CD4-positive, alpha-beta memory T cell (primary cell): ENCODE measurements at regions not wholly inside any gene's neighbourhood (a gene's known extent, or its start where the extent isn't known, plus 50 kb on each side); places are given as distances from the start of the nearest gene placed in this dataset.

Experiments used
- CTCF ChIA-PET: fragments of 350-600 bp; sonication (Branson Sonifier 250); formaldehyde crosslinking; loops from one replicate; lab custom pipeline; 2021; ENCODE audit warnings: inconsistent platforms; ENCODE audit not compliant: partially characterized antibody; lab: Charles Lee
- POLR2A ChIA-PET: fragments of 350-600 bp; sonication (Branson Sonifier 250); formaldehyde crosslinking; loops from one replicate; lab custom pipeline; 2021; ENCODE audit not compliant: partially characterized antibody; lab: Charles Lee
- DNase-seq, 5 donors: peaks; one replicate each; pipeline versions ENCODE4 v3.0.0 to v3.0.0-alpha.2; 2020 to 2022; ENCODE audit warnings: mixed read lengths in 1 of 5
- H3K27ac ChIP-seq: one replicate; pipeline ENCODE4 v1.7.0; 2013; ENCODE audit warnings: low read depth, low read length
- H3K27me3 ChIP-seq: 2 replicates; pipeline ENCODE4 v1.7.0; 2013; ENCODE audit warnings: mild to moderate bottlenecking, low read length, moderate library complexity; ENCODE audit not compliant: insufficient read depth
- H3K36me3 ChIP-seq: 2 replicates; pipeline ENCODE4 v1.7.0; 2013; ENCODE audit warnings: mild to moderate bottlenecking, low read length, moderate library complexity; ENCODE audit not compliant: insufficient read depth
- H3K4me1 ChIP-seq: 2 replicates; pipeline ENCODE4 v1.7.0; 2013; ENCODE audit warnings: mild to moderate bottlenecking, low read length, moderate library complexity; ENCODE audit not compliant: insufficient read depth
- H3K4me3 ChIP-seq, 2 donors: one replicate each; pipeline ENCODE4 v1.7.0; 2013; ENCODE audit warnings: low read length in 2 of 2, mild to moderate bottlenecking in 1 of 2
- H3K9me3 ChIP-seq, 2 donors: one replicate each; pipeline ENCODE4 v1.7.0; 2013; ENCODE audit warnings: low read length in 2 of 2, control low read depth in 1 of 2; ENCODE audit not compliant: control insufficient read depth in 1 of 2
- H3K27ac Mint-ChIP-seq, 7 donors: one replicate each; pipeline ENCODE4 v1.8.0; 2020 to 2021; ENCODE audit warnings: mixed read lengths in 7 of 7, mild to moderate bottlenecking in 6 of 7, inconsistent platforms in 3 of 7, moderate library complexity in 3 of 7
- H3K27me3 Mint-ChIP-seq, 2 donors: one replicate each; pipeline ENCODE4 v1.8.0; 2020 to 2021; ENCODE audit warnings: mixed read lengths in 2 of 2
- H3K36me3 Mint-ChIP-seq, 2 donors: one replicate each; pipeline ENCODE4 v1.8.0; 2020 to 2021; ENCODE audit warnings: mixed read lengths in 2 of 2, inconsistent platforms in 1 of 2, mild to moderate bottlenecking in 1 of 2
- H3K4me1 Mint-ChIP-seq, 4 donors: one replicate each; pipeline ENCODE4 v1.8.0; 2020 to 2021; ENCODE audit warnings: mixed read lengths in 4 of 4, mild to moderate bottlenecking in 1 of 4
- H3K4me3 Mint-ChIP-seq, 8 donors: one replicate each; pipeline ENCODE4 v1.8.0; 2020 to 2021; ENCODE audit warnings: mixed read lengths in 8 of 8, mild to moderate bottlenecking in 7 of 8, moderate library complexity in 6 of 8, inconsistent platforms in 3 of 8
- H3K9me3 Mint-ChIP-seq, 8 donors: one replicate each; pipeline ENCODE4 v1.8.0; 2020 to 2021; ENCODE audit warnings: mixed read lengths in 8 of 8, mild to moderate bottlenecking in 5 of 8, inconsistent platforms in 3 of 8, moderate library complexity in 1 of 8
- intact Hi-C: fragments of 100-400 bp; cut with micrococcal nuclease; formaldehyde crosslinking; loops from one replicate; pipeline ENCODE4 v1.15.1; 2023

DNA sequence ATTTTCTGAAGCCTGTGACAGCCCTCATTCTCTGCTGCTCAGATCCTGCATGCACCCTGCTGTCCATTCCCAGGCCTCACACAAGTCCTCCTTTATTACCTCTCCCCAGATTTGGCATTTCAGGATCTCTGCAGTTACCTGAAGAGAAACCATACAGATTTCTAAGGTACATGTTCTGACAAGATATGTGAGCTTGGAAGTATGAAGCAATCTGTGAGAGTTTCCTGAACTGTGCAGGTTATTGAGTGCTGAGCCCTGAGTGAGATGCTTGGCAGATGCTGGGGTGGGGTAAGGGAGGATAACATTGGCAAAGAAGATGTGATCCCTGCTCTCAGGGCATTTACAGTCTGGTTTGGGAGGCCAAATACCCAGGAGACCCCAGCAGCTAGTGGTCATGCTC, 91.9 kb upstream of the EPCAM start:
- H3K9me3 Mint-ChIP-seq = peaks cover 0 to 1% (median 0%) of the 10 kb centered on the region in 8 donors
- peaks cover 0 to 5% (median 0%) of the 10 kb centered on the region in 4 donors for H3K4me1 Mint-ChIP-seq
- H3K36me3 Mint-ChIP-seq = no peaks in the 10 kb centered on the region
- no peaks in the 10 kb centered on the region for H3K4me1 ChIP-seq
- no peak overlapping the region for H3K27ac ChIP-seq
- H3K9me3 ChIP-seq = no peaks in the 10 kb centered on the region
- no peak for DNase-seq
- no peaks in the 10 kb centered on the region for H3K27me3 ChIP-seq
- CTCF ChIA-PET = interaction anchor here (1.1 to 1.7 kb wide), 3 partner anchors 23 to 287 kb away, joined by 3 to 4 read pairs (median 3); no protein-coding TSS in a partner anchor
- H3K27ac Mint-ChIP-seq = no peak overlapping the region
- H3K36me3 ChIP-seq = no peaks in the 10 kb centered on the region
- H3K27me3 Mint-ChIP-seq = peaks cover 1 to 2% of the 10 kb centered on the region in 2 donors
- H3K4me3 ChIP-seq = no peak overlapping the region
- H3K4me3 Mint-ChIP-seq = no peak overlapping the region
- intact Hi-C loops = no loop called here
- POLR2A ChIA-PET = no interaction called here

- H3K27ac ChIP-seq = no peak overlapping the region
- H3K4me1 ChIP-seq = no peaks in the 10 kb centered on the region
- no peaks in the 10 kb centered on the region for H3K36me3 Mint-ChIP-seq
- H3K9me3 Mint-ChIP-seq = peaks cover 0 to 1% (median 0%) of the 10 kb centered on the region in 8 donors
- intact Hi-C loops = no loop called here
- no peaks in the 10 kb centered on the region for H3K27me3 ChIP-seq
- ChIA-PET CTCF (interaction anchor here (1.1 to 1.7 kb wide), 4 partner anchors 11 to 286 kb away, joined by 3 to 5 read pairs (median 4); no protein-coding TSS in a partner anchor), POLR2A (no interaction called here)
- no peaks in the 10 kb centered on the region for H3K36me3 ChIP-seq
- H3K27ac Mint-ChIP-seq = no peak overlapping the region
- H3K4me3 ChIP-seq = no peak overlapping the region
- H3K9me3 ChIP-seq = no peaks in the 10 kb centered on the region
- no peak for DNase-seq
- peaks cover 0 to 2% of the 10 kb centered on the region in 2 donors for H3K27me3 Mint-ChIP-seq
- peaks cover 0 to 8% (median 3%) of the 10 kb centered on the region in 4 donors for H3K4me1 Mint-ChIP-seq
- no peak overlapping the region for H3K4me3 Mint-ChIP-seq
Measured at GRCh38 chr2:47276061-47276460, 93.0 kb upstream of the EPCAM start.

- POLR2A ChIA-PET = no interaction called here
- intact Hi-C loops = no loop called here
- H3K4me1 Mint-ChIP-seq = peaks cover 0 to 8% (median 3%) of the 10 kb centered on the region in 4 donors
Measured at GRCh38 chr2:47274054-47274782, 94.9 kb upstream of the EPCAM start.

GRCh38 chr2:47272905-47273758, 96.0 kb upstream of the EPCAM start:
- no peak overlapping the region for H3K27ac Mint-ChIP-seq
- POLR2A ChIA-PET = no interaction called here
- CTCF ChIA-PET = interaction anchor here (0.9 to 1.5 kb wide), 4 partner anchors 13 to 250 kb away, joined by 3 to 4 read pairs (median 3); no protein-coding TSS in a partner anchor
- H3K36me3 Mint-ChIP-seq = no peaks in the 10 kb centered on the region
- H3K4me3 Mint-ChIP-seq = peak overlapping the region in 1 of 8 donors; percentile 51
- Histone ChIP-seq H3K4me3 (no peak overlapping the region), H3K27ac (no peak overlapping the region), H3K9me3 (no peaks in the 10 kb centered on the region), H3K36me3 (no peaks in the 10 kb centered on the region), H3K27me3 (no peaks in the 10 kb centered on the region), H3K4me1 (no peaks in the 10 kb centered on the region)
- H3K9me3 Mint-ChIP-seq = peaks cover 0 to 1% (median 0%) of the 10 kb centered on the region in 8 donors
- intact Hi-C loops = loop anchor here (2.0 kb wide), 2 partner anchors 50 to 354 kb away; no protein-coding TSS in a partner anchor
- H3K27me3 Mint-ChIP-seq = no peaks in the 10 kb centered on the region
- peaks cover 0 to 8% (median 3%) of the 10 kb centered on the region in 4 donors for H3K4me1 Mint-ChIP-seq
- DNase-seq = no peak

More at GRCh38 chr2:47274054-47274782, 94.9 kb upstream of the EPCAM start:
- Histone ChIP-seq H3K4me3 (no peak overlapping the region), H3K27me3 (no peaks in the 10 kb centered on the region), H3K9me3 (no peaks in the 10 kb centered on the region), H3K27ac (no peak overlapping the region), H3K4me1 (no peaks in the 10 kb centered on the region), H3K36me3 (no peaks in the 10 kb centered on the region)
- CTCF ChIA-PET = interaction anchor here (1.0 to 1.5 kb wide), 2 partner anchors 147 to 251 kb away, joined by 3 to 4 read pairs; no protein-coding TSS in a partner anchor
- no peak overlapping the region for H3K4me3 Mint-ChIP-seq
- no peaks in the 10 kb centered on the region for H3K36me3 Mint-ChIP-seq
- no peak for DNase-seq
- no peaks in the 10 kb centered on the region for H3K27me3 Mint-ChIP-seq
- no peak overlapping the region for H3K27ac Mint-ChIP-seq
- peaks cover 0 to 1% (median 0%) of the 10 kb centered on the region in 8 donors for H3K9me3 Mint-ChIP-seq

DNA sequence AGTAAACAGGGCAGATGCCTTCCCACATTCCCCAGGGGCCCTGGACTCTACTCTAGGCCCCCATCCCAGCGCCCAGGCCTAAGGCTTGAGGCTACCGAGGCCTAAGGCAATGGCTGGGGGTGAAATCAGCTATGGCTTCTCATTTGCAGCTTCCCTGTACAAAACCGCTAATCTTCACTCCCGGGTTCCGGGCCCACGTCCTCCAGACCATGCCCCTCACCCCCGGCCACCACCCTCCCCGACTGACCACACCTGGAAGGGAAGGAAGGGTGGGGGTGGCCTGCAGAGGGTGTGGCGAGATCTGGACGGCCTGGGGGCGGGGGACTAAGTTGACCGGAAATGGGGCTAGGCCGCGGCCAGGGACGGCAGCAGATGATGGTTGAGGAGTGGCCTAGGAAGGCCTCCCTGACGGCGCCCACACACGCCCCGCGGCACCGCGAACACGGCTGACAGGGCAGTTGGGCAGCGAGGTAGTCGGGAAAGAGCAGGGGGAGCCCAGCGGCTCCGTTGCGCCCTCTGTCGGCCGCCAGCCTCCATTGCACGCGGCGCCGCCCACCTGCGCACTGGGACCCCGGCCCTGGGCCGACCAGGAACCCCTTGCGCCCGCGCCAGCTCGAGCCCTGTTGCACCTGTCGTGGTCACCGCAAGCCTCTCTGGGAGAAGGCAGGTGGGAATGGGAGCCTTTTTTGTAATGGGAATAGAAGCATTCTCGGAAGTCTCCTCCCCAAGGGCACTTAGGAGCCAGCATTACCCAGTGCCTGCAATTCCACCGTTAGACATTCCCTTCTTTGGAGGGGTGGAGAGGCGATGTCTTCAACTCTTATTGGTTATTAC, 95.9 kb upstream of the CALM2 start:
- Histone ChIP-seq H3K4me3 (peak overlapping the region in 1 of 2 donors; percentile 32), H3K36me3 (no peaks in the 10 kb centered on the region), H3K27me3 (no peaks in the 10 kb centered on the region), H3K4me1 (no peaks in the 10 kb centered on the region), H3K9me3 (no peaks in the 10 kb centered on the region), H3K27ac (no peak overlapping the region)
- H3K27ac Mint-ChIP-seq = peak overlapping the region in 1 of 7 donors; percentile 32
- DNase-seq = peak; percentile 45 to 55 (median 49)
- peaks cover 0 to 1% (median 0%) of the 10 kb centered on the region in 8 donors for H3K9me3 Mint-ChIP-seq
- CTCF ChIA-PET = interaction anchor here (0.9 to 1.6 kb wide), 6 partner anchors 9 to 353 kb away, joined by 3 to 6 read pairs (median 4); no protein-coding TSS in a partner anchor
- H3K4me1 Mint-ChIP-seq = peaks cover 0 to 8% (median 3%) of the 10 kb centered on the region in 4 donors
- peak overlapping the region; percentile 51 to 77 (median 64) for H3K4me3 Mint-ChIP-seq
- intact Hi-C loops = loop anchor here (2.0 kb wide), 2 partner anchors 51 to 353 kb away; no protein-coding TSS in a partner anchor
- POLR2A ChIA-PET = interaction anchor here (0.6 kb wide), 1 partner anchor 288 kb away, joined by 3 read pairs; no protein-coding TSS in a partner anchor
- H3K36me3 Mint-ChIP-seq = no peaks in the 10 kb centered on the region
- no peaks in the 10 kb centered on the region for H3K27me3 Mint-ChIP-seq
